HCT116 (cell line): ENCODE measurements at regions not wholly inside any gene's neighbourhood (a gene's known extent, or its start where the extent isn't known, plus 50 kb on each side); places are given as distances from the start of the nearest gene placed in this dataset.

Source experiments
- ATAC-seq: fragments of 200-7000 bp; cut with Tn5 transposase; 2 replicates; pipeline ENCODE4 v1.9.1; 2020; ENCODE audit warnings: mild to moderate bottlenecking, moderate library complexity
- BruUV-seq: library from RNA; stranded (reverse); fragments of 400-500 nt; replicated peaks from 2 replicates; lab custom pipeline; 2021; lab: Mats Ljungman, UMichigan
- CTCF ChIA-PET: fragments of 300-600 bp; sonication (Branson Sonifier 250); formaldehyde crosslinking; loops from one replicate; lab custom pipeline; 2021; ENCODE audit warnings: antibody characterized with exemption; lab: Charles Lee
- POLR2A ChIA-PET: fragments of 300-600, 350-600 bp; sonication (Branson Sonifier 250); formaldehyde crosslinking; loops from one replicate; lab custom pipeline; 2021; ENCODE audit warnings: antibody characterized with exemption; lab: Charles Lee
- RAD21 ChIA-PET, 2 experiments: fragments of 300-600 bp; sonication (Branson Sonifier 250); formaldehyde crosslinking; loops; one replicate each; lab custom pipeline; 2023; ENCODE audit warnings: low total read pairs in 2 of 2; ENCODE audit not compliant: uncharacterized antibody in 2 of 2, unreplicated experiment in 2 of 2, low non-redundant PET in 1 of 2; lab: Charles Lee
- DNase-seq: peaks from one replicate; pipeline ENCODE4 v3.0.0-alpha.2; 2010; ENCODE audit warnings: low read depth, low spot score
- H2AFZ ChIP-seq: fragments of 200-600 bp; shearing (Covaris generic), sonication (generic); 2 replicates; pipeline ENCODE4 v1.6.1; 2017; ENCODE audit warnings: low read depth, mixed run types, mixed read lengths, antibody characterized with exemption, low read length; ENCODE audit not compliant: poor library complexity, severe bottlenecking
- H3K27ac ChIP-seq: 2 replicates; pipeline ENCODE4 v1.5.1; 2012; ENCODE audit warnings: low read depth, low read length
- H3K27me3 ChIP-seq: fragments of 200-600 bp; sonication (generic); 2 replicates; pipeline ENCODE4 v1.6.1; 2016; ENCODE audit warnings: mixed run types, low read length, mixed read lengths; ENCODE audit not compliant: insufficient read depth
- H3K36me3 ChIP-seq, 2 experiments: fragments of 200-500 bp in 1 of 2; fragments of 200-600 bp in 1 of 2; sonication (Bioruptor generic) in 1 of 2; sonication (generic) in 1 of 2; 2 replicates each; pipeline versions ENCODE4 v1.5.1 to v1.6.1; 2014 to 2016; ENCODE audit warnings: low read length in 2 of 2, inconsistent platforms in 1 of 2, mixed read lengths in 1 of 2, mixed run types in 1 of 2; ENCODE audit not compliant: insufficient read depth in 2 of 2, control insufficient read depth in 1 of 2
- H3K4me1 ChIP-seq, 2 experiments: fragments of 200-600 bp in 1 of 2; sonication (generic) in 1 of 2; 2 replicates each; pipeline versions ENCODE4 v1.5.1 to v1.6.1; 2012 to 2017; ENCODE audit warnings: low read length in 2 of 2, inconsistent platforms in 1 of 2, mild to moderate bottlenecking in 1 of 2, mixed read lengths in 1 of 2, mixed run types in 1 of 2, moderate library complexity in 1 of 2; ENCODE audit not compliant: insufficient read depth in 2 of 2, control insufficient read depth in 1 of 2
- H3K4me2 ChIP-seq: fragments of 200-600 bp; sonication (generic); 2 replicates; pipeline ENCODE4 v1.6.1; 2017; ENCODE audit warnings: mixed run types, low read length, mixed read lengths
- H3K4me3 ChIP-seq, 2 experiments: fragments of 200-600 bp in 1 of 2; sonication (generic) in 1 of 2; replicated peaks in 1 of 2; 2 replicates each; pipeline ENCODE4 v1.5.1; 2011 to 2016; ENCODE audit warnings: low read length in 2 of 2, control low read depth in 1 of 2, low read depth in 1 of 2, mild to moderate bottlenecking in 1 of 2, mixed read lengths in 1 of 2, mixed run types in 1 of 2
- H3K79me2 ChIP-seq: fragments of 200-600 bp; sonication (generic); 2 replicates; pipeline ENCODE4 v1.6.1; 2017; ENCODE audit warnings: mild to moderate bottlenecking, mixed run types, low read length, moderate library complexity, mixed read lengths; ENCODE audit not compliant: insufficient read depth
- H3K9ac ChIP-seq: fragments of 200-600 bp; sonication (generic); 2 replicates; pipeline ENCODE4 v1.6.1; 2016; ENCODE audit warnings: low read length, mixed read lengths
- H3K9me2 ChIP-seq: fragments of 200-600 bp; sonication (generic), shearing (Covaris generic); 2 replicates; pipeline ENCODE4 v1.6.1; 2017; ENCODE audit warnings: mixed run types, mild to moderate bottlenecking, moderate library complexity; ENCODE audit not compliant: insufficient read depth
- H3K9me3 ChIP-seq, 2 experiments: fragments of 200-500 bp in 1 of 2; fragments of 200-600 bp in 1 of 2; sonication (Bioruptor generic) in 1 of 2; sonication (generic) in 1 of 2; 2 replicates each; pipeline ENCODE4 v1.6.1; 2014 to 2017; ENCODE audit warnings: low read length in 2 of 2, mixed read lengths in 2 of 2, inconsistent platforms in 1 of 2, low read depth in 1 of 2, mild to moderate bottlenecking in 1 of 2, mixed run types in 1 of 2, moderate library complexity in 1 of 2; ENCODE audit not compliant: control insufficient read depth in 1 of 2, insufficient read depth in 1 of 2
- H4K20me1 ChIP-seq: fragments of 200-600 bp; sonication (generic), shearing (Covaris generic); 2 replicates; pipeline ENCODE4 v1.6.1; 2017; ENCODE audit warnings: mixed run types, mild to moderate bottlenecking, moderate library complexity; ENCODE audit not compliant: insufficient read depth
- CTCF ChIP-seq, 3 experiments: fragments of 200-600 bp in 1 of 3; sonication (generic) in 1 of 3; IDR thresholded peaks in 2 of 3; conservative IDR thresholded peaks in 1 of 3; 2 replicates each; pipeline ENCODE4 v1.5.1; 2012 to 2017; ENCODE audit warnings: low read depth in 2 of 3, low read length in 2 of 3, antibody characterized with exemption in 1 of 3, borderline replicate concordance in 1 of 3, control low read depth in 1 of 3, mild to moderate bottlenecking in 1 of 3, mixed read lengths in 1 of 3, mixed run types in 1 of 3, moderate library complexity in 1 of 3; ENCODE audit not compliant: insufficient read depth in 1 of 3
- EZH2 ChIP-seq: fragments of 200-600 bp; sonication (generic); IDR thresholded peaks from 2 replicates; pipeline ENCODE4 v1.6.1; 2017; ENCODE audit warnings: antibody characterized with exemption, mixed run types
- EZH2phosphoT487 ChIP-seq: fragments of 200-600 bp; IDR thresholded peaks from 2 replicates; pipeline ENCODE4 v1.6.1; 2018; ENCODE audit warnings: antibody characterized with exemption, borderline replicate concordance
- POLR2A ChIP-seq: IDR thresholded peaks from 2 replicates; pipeline ENCODE4 v1.7.0; 2011; ENCODE audit warnings: borderline replicate concordance; ENCODE audit not compliant: insufficient read depth, insufficient read length; ENCODE audit errors: extremely low read depth
- POLR2AphosphoS5 ChIP-seq: IDR thresholded peaks from 2 replicates; pipeline ENCODE4 v1.6.1; 2011; ENCODE audit warnings: mild to moderate bottlenecking, low read depth, low read length, moderate library complexity
- SRF ChIP-seq: IDR thresholded peaks from 2 replicates; pipeline ENCODE4 v1.6.1; 2012; ENCODE audit warnings: low read depth
- TCF7L2 ChIP-seq: IDR thresholded peaks from 2 replicates; pipeline ENCODE4 v1.7.0; 2011; ENCODE audit warnings: borderline replicate concordance, inconsistent platforms; ENCODE audit not compliant: insufficient read depth, insufficient read length; ENCODE audit errors: extremely low read depth
- YY1 ChIP-seq: IDR thresholded peaks from 2 replicates; pipeline ENCODE4 v1.6.1; 2011; ENCODE audit warnings: low read length, low read depth, moderate library complexity, mild to moderate bottlenecking; ENCODE audit not compliant: insufficient replicate concordance; ENCODE audit errors: extremely low read depth
- ZBTB33 ChIP-seq: IDR thresholded peaks from 2 replicates; pipeline ENCODE4 v1.6.1; 2011; ENCODE audit warnings: mild to moderate bottlenecking, low read length, moderate library complexity; ENCODE audit not compliant: insufficient replicate concordance; ENCODE audit errors: extremely low read depth
- intact Hi-C: fragments of 100-400 bp; cut with micrococcal nuclease; formaldehyde crosslinking; loops from 2 replicates; pipeline ENCODE4 v1.10.0; 2022
- TF ChIP-seq, protein P1 (sequence below): IDR thresholded peaks from 2 replicates; pipeline ENCODE4 v1.6.1; 2012; ENCODE audit warnings: low read depth

DNA sequence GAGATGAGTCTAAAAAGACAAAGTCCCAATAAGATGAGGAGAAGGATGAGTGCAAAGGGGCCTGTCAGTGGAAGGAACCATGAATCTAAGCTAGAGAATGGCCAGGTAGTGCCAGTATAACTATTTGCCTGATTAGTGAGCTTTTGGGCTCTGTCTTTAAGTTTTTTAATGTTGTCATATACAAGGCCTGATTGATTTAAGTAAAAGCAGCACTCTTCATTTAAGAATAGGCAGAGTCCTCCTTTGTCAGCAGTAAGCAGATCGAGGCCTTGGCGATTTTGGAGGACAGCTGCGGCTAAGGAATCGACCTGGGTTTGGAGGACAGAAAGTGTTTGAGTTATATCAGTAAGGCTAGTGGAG lies 753.4 kb upstream of the ADGRB3 start (continued):
- no peak for TF ChIP-seq CTCF (IDR thresholded peaks at IDR 0.05 in 2 of 3, conservative IDR thresholded peaks at IDR 0.05 in 1 of 3; ENCODE audit: borderline replicate concordance in 1 of 3, insufficient read depth in 1 of 3, low read depth in 2 of 3, low read length in 2 of 3)
- TF ChIP-seq ZBTB33 = no peak
- TF ChIP-seq SRF = no peak

- Histone ChIP-seq H3K4me1 (no peaks in the 10 kb centered on the region), H4K20me1 (no peaks in the 10 kb centered on the region), H2AFZ (no peak overlapping the region), H3K36me3 (no peaks in the 10 kb centered on the region), H3K79me2 (no peaks in the 10 kb centered on the region), H3K4me3 (no peak overlapping the region), H3K9me2 (no peaks in the 10 kb centered on the region), H3K4me2 (no peak overlapping the region), H3K27ac (no peak overlapping the region), H3K27me3 (no peaks in the 10 kb centered on the region), H3K9me3 (peaks cover 5 to 12% of the 10 kb centered on the region in 2 experiments; a peak in 2 of 4 replicates), H3K9ac (no peak overlapping the region)
- ChIA-PET RAD21 (no interaction called here), CTCF (no interaction called here), POLR2A (no interaction called here)
- DNase-seq (no peak), ATAC-seq (no peak)
- BruUV-seq = no TSS peak
- intact Hi-C loops = no loop called here
- TF ChIP-seq EZH2 (no peak), YY1 (no peak), CTCF (IDR thresholded peaks at IDR 0.05 in 2 of 3, conservative IDR thresholded peaks at IDR 0.05 in 1 of 3; ENCODE audit: borderline replicate concordance in 1 of 3, insufficient read depth in 1 of 3, low read depth in 2 of 3, low read length in 2 of 3) (no peak), TCF7L2 (no peak), EZH2phosphoT487 (no peak), POLR2AphosphoS5 (no peak), SRF (no peak), POLR2A (no peak)
- TF ChIP-seq, protein P1, sequence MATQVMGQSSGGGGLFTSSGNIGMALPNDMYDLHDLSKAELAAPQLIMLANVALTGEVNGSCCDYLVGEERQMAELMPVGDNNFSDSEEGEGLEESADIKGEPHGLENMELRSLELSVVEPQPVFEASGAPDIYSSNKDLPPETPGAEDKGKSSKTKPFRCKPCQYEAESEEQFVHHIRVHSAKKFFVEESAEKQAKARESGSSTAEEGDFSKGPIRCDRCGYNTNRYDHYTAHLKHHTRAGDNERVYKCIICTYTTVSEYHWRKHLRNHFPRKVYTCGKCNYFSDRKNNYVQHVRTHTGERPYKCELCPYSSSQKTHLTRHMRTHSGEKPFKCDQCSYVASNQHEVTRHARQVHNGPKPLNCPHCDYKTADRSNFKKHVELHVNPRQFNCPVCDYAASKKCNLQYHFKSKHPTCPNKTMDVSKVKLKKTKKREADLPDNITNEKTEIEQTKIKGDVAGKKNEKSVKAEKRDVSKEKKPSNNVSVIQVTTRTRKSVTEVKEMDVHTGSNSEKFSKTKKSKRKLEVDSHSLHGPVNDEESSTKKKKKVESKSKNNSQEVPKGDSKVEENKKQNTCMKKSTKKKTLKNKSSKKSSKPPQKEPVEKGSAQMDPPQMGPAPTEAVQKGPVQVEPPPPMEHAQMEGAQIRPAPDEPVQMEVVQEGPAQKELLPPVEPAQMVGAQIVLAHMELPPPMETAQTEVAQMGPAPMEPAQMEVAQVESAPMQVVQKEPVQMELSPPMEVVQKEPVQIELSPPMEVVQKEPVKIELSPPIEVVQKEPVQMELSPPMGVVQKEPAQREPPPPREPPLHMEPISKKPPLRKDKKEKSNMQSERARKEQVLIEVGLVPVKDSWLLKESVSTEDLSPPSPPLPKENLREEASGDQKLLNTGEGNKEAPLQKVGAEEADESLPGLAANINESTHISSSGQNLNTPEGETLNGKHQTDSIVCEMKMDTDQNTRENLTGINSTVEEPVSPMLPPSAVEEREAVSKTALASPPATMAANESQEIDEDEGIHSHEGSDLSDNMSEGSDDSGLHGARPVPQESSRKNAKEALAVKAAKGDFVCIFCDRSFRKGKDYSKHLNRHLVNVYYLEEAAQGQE = no peak
Measured at GRCh38 chr6:67880939-67881705, 754.0 kb upstream of the ADGRB3 start.
